ENCODE measurements at regions not wholly inside any gene's neighbourhood (a gene's known extent, or its start where the extent isn't known, plus 50 kb on each side); places are given as distances from the start of the nearest gene placed in this dataset.
"Not testable (repeated sequence)": the region's sequence is repeated elsewhere in the genome, so short reads cannot be mapped to it uniquely, and the experiment has no call there.

GRCh38 chr17:22044706-22045246 is 352.5 kb downstream of the KCNJ18 start:
- not testable (repeated sequence) for DNase-seq

GRCh38 chr17:22047521-22047920 is 355.2 kb downstream of the KCNJ18 start:
- DNase-seq = not testable (repeated sequence)

GRCh38 chr17:22048226-22048625 is 355.9 kb downstream of the KCNJ18 start:
- DNase-seq = not testable (repeated sequence)

GRCh38 chr17:22050766-22051165 is 358.4 kb downstream of the KCNJ18 start:
- not testable (repeated sequence) for DNase-seq

GRCh38 chr17:22052715-22053114 is 360.4 kb downstream of the KCNJ18 start:
- DNase-seq = not testable (repeated sequence)

GRCh38 chr17:22056566-22056965 is 364.2 kb downstream of the KCNJ18 start:
- not testable (repeated sequence) for DNase-seq

GRCh38 chr17:22075918-22076317 is 383.6 kb downstream of the KCNJ18 start:
- DNase-seq = not testable (repeated sequence)

- not testable (repeated sequence) for DNase-seq
Observed at GRCh38 chr17:22088589-22088988, 396.3 kb downstream of the KCNJ18 start.

- no peak for DNase-seq
Observed at GRCh38 chr17:22090263-22090935, 398.1 kb downstream of the KCNJ18 start.

GRCh38 chr17:22091041-22091679 is 398.8 kb downstream of the KCNJ18 start:
- DNase-seq = not testable (repeated sequence)

GRCh38 chr17:22091840-22092239 is 399.5 kb downstream of the KCNJ18 start:
- DNase-seq = not testable (repeated sequence)

- not testable (repeated sequence) for DNase-seq
Observed at GRCh38 chr17:22095414-22095813, 403.1 kb downstream of the KCNJ18 start.

GRCh38 chr17:22099633-22100032 is 407.3 kb downstream of the KCNJ18 start:
- DNase-seq = not testable (repeated sequence)

- DNase-seq = no peak
Observed at GRCh38 chr17:22102177-22102576, 409.9 kb downstream of the KCNJ18 start.

- not testable (repeated sequence) for DNase-seq
Observed at GRCh38 chr17:22116720-22117119, 424.4 kb downstream of the KCNJ18 start.

- not testable (repeated sequence) for DNase-seq
Observed at GRCh38 chr17:22117401-22117800, 425.1 kb downstream of the KCNJ18 start.

- not testable (repeated sequence) for DNase-seq
Observed at GRCh38 chr17:22119016-22119415, 426.7 kb downstream of the KCNJ18 start.

GRCh38 chr17:22119751-22120150 is 427.4 kb downstream of the KCNJ18 start:
- DNase-seq = not testable (repeated sequence)

- no peak for DNase-seq
Observed at GRCh38 chr17:22123536-22124281, 431.4 kb downstream of the KCNJ18 start.

GRCh38 chr17:22128171-22128570 is 435.8 kb downstream of the KCNJ18 start:
- DNase-seq = no peak

- DNase-seq = no peak
Observed at GRCh38 chr17:22128723-22129122, 436.4 kb downstream of the KCNJ18 start.

GRCh38 chr17:22129920-22130319 is 437.6 kb downstream of the KCNJ18 start:
- not testable (repeated sequence) for DNase-seq

- DNase-seq = no peak
Observed at GRCh38 chr17:22131740-22132139, 439.4 kb downstream of the KCNJ18 start.
